SK-N-MC (cell line): ENCODE measurements at regions not wholly inside any gene's neighbourhood (a gene's known extent, or its start where the extent isn't known, plus 50 kb on each side); places are given as distances from the start of the nearest gene placed in this dataset.

ENCODE experiments used
- EZH2 ChIP-seq: fragments of 200-600 bp; sonication (generic); IDR thresholded peaks from one replicate; pipeline ENCODE4 v1.6.1; 2017; ENCODE audit warnings: antibody characterized with exemption
- FOXP2 ChIP-seq: optimal IDR thresholded peaks from 2 replicates; pipeline ENCODE3; 2011; ENCODE audit warnings: mild to moderate bottlenecking, moderate library complexity; ENCODE audit not compliant: insufficient read depth; ENCODE audit errors: extremely low read length, control extremely low read depth
- POLR2AphosphoS5 ChIP-seq: IDR thresholded peaks from 2 replicates; pipeline ENCODE4 v1.6.1; 2012; ENCODE audit warnings: mild to moderate bottlenecking, low read depth, low read length, borderline replicate concordance

DNA sequence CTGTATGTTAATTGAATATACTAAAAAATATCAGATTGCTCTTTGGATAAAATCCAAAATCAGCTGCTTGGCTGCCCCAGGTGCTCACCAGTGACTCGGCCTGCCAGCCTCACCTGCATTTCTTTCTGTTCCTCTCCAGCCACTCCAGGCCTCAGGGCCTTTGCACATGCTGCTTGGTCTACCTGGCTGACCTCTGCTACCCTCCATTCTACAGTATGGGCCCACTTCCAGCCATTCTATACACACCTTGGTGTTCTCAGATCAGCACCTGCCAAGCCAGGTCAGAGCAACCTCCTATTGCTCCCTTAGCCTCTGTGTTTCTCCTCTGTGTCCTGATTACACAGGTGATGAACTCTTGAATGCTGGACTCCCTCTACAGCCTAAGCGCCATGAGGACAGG lies 106.6 kb upstream of the TWIST2 start:
- no peak for TF ChIP-seq POLR2AphosphoS5
- TF ChIP-seq EZH2, result no peak
- TF ChIP-seq FOXP2, result no peak
